ENCODE measurements at regions not wholly inside any gene's neighbourhood (a gene's known extent, or its start where the extent isn't known, plus 50 kb on each side); places are given as distances from the start of the nearest gene placed in this dataset.

DNA sequence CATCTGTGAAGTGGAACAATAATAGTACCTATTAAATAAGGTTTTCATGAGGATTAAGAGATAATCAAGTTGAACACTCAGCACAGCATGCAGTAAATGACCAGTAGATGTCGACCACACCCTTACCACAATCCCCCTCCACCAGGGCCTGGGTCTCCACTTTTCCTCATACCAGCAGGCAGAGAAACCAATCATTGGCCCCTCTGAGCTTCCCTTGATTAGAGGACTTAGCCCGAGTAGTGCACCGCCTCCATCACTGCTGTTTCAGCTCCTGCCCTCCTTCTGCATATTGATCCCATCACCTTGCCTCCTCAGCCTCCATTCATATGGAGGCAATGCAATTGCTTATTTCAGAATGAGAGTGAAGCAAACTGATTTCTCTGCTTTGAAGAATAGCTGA lies 96.5 kb upstream of the CDH11 start:
- intact Hi-C loops (cut with DNase I), result no loop called here

GRCh38 chr16:65213866-65214595 lies 92.2 kb upstream of the CDH11 start:
- H3K9me3 ChIP-seq, result no peaks in the 10 kb centered on the region
- no peaks in the 10 kb centered on the region for H3K27me3 ChIP-seq
- no peaks in the 10 kb centered on the region for H3K4me1 ChIP-seq
- H3K27ac ChIP-seq, result peak overlapping the region; percentile 20
- H3K4me3 ChIP-seq, result no peak overlapping the region
- TF ChIP-seq POLR2AphosphoS5 (IDR thresholded peaks at IDR 0.05; ENCODE audit: insufficient read depth in 1 of 2, low read depth in 1 of 2) (peak in 1 of 2 donors; percentile 12), POLR2A (IDR thresholded peaks at IDR 0.05) (no peak)
- no peaks in the 10 kb centered on the region for H3K36me3 ChIP-seq
- intact Hi-C loops (cut with DNase I), result no loop called here
- DNase-seq (ENCODE audit: extremely low spot score in 2 of 2), result no peak

More for the DNA sequence above, 96.5 kb upstream of the CDH11 start:
- TF ChIP-seq POLR2A (IDR thresholded peaks at IDR 0.05), result no peak
- TF ChIP-seq, protein P1, sequence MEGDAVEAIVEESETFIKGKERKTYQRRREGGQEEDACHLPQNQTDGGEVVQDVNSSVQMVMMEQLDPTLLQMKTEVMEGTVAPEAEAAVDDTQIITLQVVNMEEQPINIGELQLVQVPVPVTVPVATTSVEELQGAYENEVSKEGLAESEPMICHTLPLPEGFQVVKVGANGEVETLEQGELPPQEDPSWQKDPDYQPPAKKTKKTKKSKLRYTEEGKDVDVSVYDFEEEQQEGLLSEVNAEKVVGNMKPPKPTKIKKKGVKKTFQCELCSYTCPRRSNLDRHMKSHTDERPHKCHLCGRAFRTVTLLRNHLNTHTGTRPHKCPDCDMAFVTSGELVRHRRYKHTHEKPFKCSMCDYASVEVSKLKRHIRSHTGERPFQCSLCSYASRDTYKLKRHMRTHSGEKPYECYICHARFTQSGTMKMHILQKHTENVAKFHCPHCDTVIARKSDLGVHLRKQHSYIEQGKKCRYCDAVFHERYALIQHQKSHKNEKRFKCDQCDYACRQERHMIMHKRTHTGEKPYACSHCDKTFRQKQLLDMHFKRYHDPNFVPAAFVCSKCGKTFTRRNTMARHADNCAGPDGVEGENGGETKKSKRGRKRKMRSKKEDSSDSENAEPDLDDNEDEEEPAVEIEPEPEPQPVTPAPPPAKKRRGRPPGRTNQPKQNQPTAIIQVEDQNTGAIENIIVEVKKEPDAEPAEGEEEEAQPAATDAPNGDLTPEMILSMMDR (IDR thresholded peaks at IDR 0.05), result no peak
- TF ChIP-seq POLR2AphosphoS5 (IDR thresholded peaks at IDR 0.05; ENCODE audit: insufficient read depth in 1 of 2, low read depth in 1 of 2), result no peak
- H3K4me1 ChIP-seq, result no peaks in the 10 kb centered on the region
- DNase-seq (ENCODE audit: extremely low spot score in 2 of 2), result no peak
- no peaks in the 10 kb centered on the region for H3K36me3 ChIP-seq
- no peak overlapping the region for H3K4me3 ChIP-seq
- H3K9me3 ChIP-seq, result no peaks in the 10 kb centered on the region
- H3K27ac ChIP-seq, result no peak overlapping the region
- H3K27me3 ChIP-seq, result no peaks in the 10 kb centered on the region

DNA sequence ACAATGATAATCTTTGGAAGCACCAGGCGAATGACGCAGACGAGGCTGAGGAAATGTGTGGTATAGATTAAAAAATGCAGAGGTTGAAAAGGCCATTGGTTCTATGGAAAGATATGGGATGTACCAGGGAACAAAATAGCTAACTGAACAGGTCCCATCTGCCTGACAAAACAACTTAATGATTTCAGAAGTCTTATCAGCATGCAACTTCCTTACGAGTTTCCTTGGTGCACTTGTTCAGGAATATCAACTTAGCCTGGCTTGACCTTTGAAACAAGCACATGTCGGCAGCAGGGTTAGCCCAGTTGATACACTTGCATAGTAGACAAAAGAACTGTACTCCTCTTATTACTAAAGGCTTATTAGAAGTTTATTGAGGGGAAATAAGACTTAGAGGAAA lies 90.9 kb upstream of the CDH11 start:
- Histone ChIP-seq H3K27ac (no peak overlapping the region), H3K9me3 (no peaks in the 10 kb centered on the region), H3K27me3 (no peaks in the 10 kb centered on the region), H3K4me1 (no peaks in the 10 kb centered on the region), H3K36me3 (no peaks in the 10 kb centered on the region), H3K4me3 (no peak overlapping the region)
- intact Hi-C loops (cut with DNase I), result no loop called here
- DNase-seq (ENCODE audit: extremely low spot score in 2 of 2), result no peak
- TF ChIP-seq POLR2AphosphoS5 (IDR thresholded peaks at IDR 0.05; ENCODE audit: insufficient read depth in 1 of 2, low read depth in 1 of 2), result no peak
- no peak for TF ChIP-seq POLR2A (IDR thresholded peaks at IDR 0.05)
- TF ChIP-seq, protein P1 (IDR thresholded peaks at IDR 0.05), result no peak

GRCh38 chr16:65212240-65212639 lies 90.4 kb upstream of the CDH11 start:
- TF ChIP-seq, protein P1 (IDR thresholded peaks at IDR 0.05), result no peak
- no peak for TF ChIP-seq POLR2A (IDR thresholded peaks at IDR 0.05)
- no peak for TF ChIP-seq POLR2AphosphoS5 (IDR thresholded peaks at IDR 0.05; ENCODE audit: insufficient read depth in 1 of 2, low read depth in 1 of 2)
- H3K4me3 ChIP-seq, result no peak overlapping the region
- no peaks in the 10 kb centered on the region for H3K4me1 ChIP-seq
- no peak for DNase-seq (ENCODE audit: extremely low spot score in 2 of 2)
- intact Hi-C loops (cut with DNase I), result no loop called here
- no peaks in the 10 kb centered on the region for H3K27me3 ChIP-seq
- H3K27ac ChIP-seq, result no peak overlapping the region
- no peaks in the 10 kb centered on the region for H3K36me3 ChIP-seq
- H3K9me3 ChIP-seq, result no peaks in the 10 kb centered on the region

DNA sequence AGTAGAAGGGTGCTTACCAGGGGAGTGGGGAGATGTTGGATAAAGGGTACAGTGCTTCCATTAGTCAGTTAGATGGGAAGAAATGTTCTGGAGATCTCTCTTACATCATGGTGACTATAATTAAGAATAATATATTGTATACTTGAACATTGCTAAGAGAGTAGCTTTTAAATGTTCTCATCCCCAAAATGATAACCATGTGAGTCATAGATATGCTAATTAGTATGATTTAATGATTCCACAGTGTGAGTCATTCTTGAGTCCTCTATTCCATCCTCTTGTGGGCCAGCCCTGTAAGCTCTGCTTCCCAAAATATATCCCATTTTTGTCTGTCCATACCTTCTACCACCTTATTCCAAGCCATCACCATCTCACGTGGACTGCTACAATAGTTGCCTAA lies 80.6 kb upstream of the CDH11 start:
- no peak overlapping the region for H3K4me3 ChIP-seq
- TF ChIP-seq POLR2A (IDR thresholded peaks at IDR 0.05) (no peak), POLR2AphosphoS5 (IDR thresholded peaks at IDR 0.05; ENCODE audit: insufficient read depth in 1 of 2, low read depth in 1 of 2) (no peak)
- TF ChIP-seq, protein P1 (IDR thresholded peaks at IDR 0.05), result no peak
- H3K36me3 ChIP-seq, result no peaks in the 10 kb centered on the region
- intact Hi-C loops (cut with DNase I), result no loop called here
- H3K9me3 ChIP-seq, result no peaks in the 10 kb centered on the region
- DNase-seq (ENCODE audit: extremely low spot score in 2 of 2), result no peak
- H3K27ac ChIP-seq, result no peak overlapping the region
- H3K4me1 ChIP-seq, result no peaks in the 10 kb centered on the region
- no peaks in the 10 kb centered on the region for H3K27me3 ChIP-seq
